ENCODE measurements at regions not wholly inside any gene's neighbourhood (a gene's known extent, or its start where the extent isn't known, plus 50 kb on each side); places are given as distances from the start of the nearest gene placed in this dataset.

DNA sequence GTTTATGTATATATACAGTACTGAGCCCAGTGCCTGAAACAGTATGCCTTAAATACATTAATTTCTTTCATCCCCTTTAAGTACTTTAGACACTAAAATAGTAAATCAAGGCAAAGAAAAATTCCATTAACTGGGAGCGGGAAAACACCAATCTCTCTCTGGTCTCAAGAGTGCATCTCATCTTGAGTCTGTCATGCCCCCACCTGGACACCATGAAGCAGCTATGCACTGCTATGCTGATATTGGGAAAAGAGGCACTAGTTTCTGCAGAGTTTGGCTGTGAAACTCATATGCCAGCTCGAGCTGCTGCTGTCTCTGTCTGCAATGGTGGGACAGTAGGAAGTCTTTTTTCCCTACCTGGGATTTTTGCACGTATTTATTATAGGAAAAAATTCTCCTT lies 754.4 kb upstream of the RAG2 start:
- intact Hi-C loops (cut with DNase I; ENCODE audit: low total_unique reads), result no loop called here
- no peak for DNase-seq
- TF ChIP-seq POLR2AphosphoS5 (IDR thresholded peaks at IDR 0.05) (no peak), CTCF (IDR thresholded peaks at IDR 0.05 in 8 of 11, conservative IDR thresholded peaks at IDR 0.05 in 3 of 11) (no peak), POLR2A (IDR thresholded peaks at IDR 0.05) (no peak)
- H3K36me3 ChIP-seq, result no peaks in the 10 kb centered on the region
- H3K27ac ChIP-seq, result no peak overlapping the region
- 68 to 79% (median 75%) methylated on average over 3 of the region's 3 CpGs for WGBS, 5 donors
- peaks cover 0 to 15% (median 3%) of the 10 kb centered on the region in 8 donors for H3K9me3 ChIP-seq
- H3K4me1 ChIP-seq, result no peaks in the 10 kb centered on the region
- H3K4me3 ChIP-seq, result no peak overlapping the region
- no peaks in the 10 kb centered on the region for H3K27me3 ChIP-seq (replicated peaks in 1 of 7)

- no peak for DNase-seq
- WGBS, 5 donors, result 61 to 75% (median 68%) methylated on average over 1 of the region's 1 CpG
These were observed 745.3 kb upstream of the RAG2 start for GRCh38 chr11:37343290-37343689.

DNA sequence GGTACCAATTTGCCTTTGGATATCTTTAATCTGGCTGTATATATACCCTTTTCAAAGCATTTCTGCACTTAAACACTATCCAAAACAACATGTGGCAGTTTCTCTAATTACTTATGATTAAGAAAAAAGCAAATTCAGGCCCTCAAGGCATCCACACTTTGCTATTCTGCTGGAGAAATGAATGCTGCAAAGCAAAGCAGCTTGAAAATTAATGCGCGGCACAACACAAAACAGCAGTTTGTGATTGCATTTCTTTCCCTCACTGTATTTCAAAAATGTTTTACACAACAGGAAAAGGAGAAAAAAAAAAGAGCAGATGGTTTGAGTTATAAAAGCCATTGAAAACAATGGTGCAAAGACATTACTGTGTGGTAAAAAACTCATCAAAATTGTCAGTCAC lies 738.4 kb upstream of the RAG2 start:
- intact Hi-C loops (cut with DNase I; ENCODE audit: low total_unique reads), result no loop called here
- Histone ChIP-seq H3K27me3 (replicated peaks in 1 of 7) (no peaks in the 10 kb centered on the region), H3K4me1 (no peaks in the 10 kb centered on the region), H3K27ac (no peak overlapping the region), H3K36me3 (no peaks in the 10 kb centered on the region), H3K9me3 (peaks cover 0 to 5% (median 0%) of the 10 kb centered on the region in 8 donors), H3K4me3 (no peak overlapping the region)
- 92 to 98% (median 96%) methylated on average over 2 of the region's 2 CpGs for WGBS, 5 donors
- no peak for DNase-seq
- TF ChIP-seq POLR2A (IDR thresholded peaks at IDR 0.05) (no peak), CTCF (IDR thresholded peaks at IDR 0.05 in 8 of 11, conservative IDR thresholded peaks at IDR 0.05 in 3 of 11) (no peak), POLR2AphosphoS5 (IDR thresholded peaks at IDR 0.05) (no peak)

More at GRCh38 chr11:37343290-37343689, 745.3 kb upstream of the RAG2 start:
- H3K4me1 ChIP-seq, result no peaks in the 10 kb centered on the region
- H3K27me3 ChIP-seq (replicated peaks in 1 of 7), result no peaks in the 10 kb centered on the region
- TF ChIP-seq POLR2AphosphoS5 (IDR thresholded peaks at IDR 0.05) (no peak), CTCF (IDR thresholded peaks at IDR 0.05 in 8 of 11, conservative IDR thresholded peaks at IDR 0.05 in 3 of 11) (no peak), POLR2A (IDR thresholded peaks at IDR 0.05) (no peak)
- H3K4me3 ChIP-seq, result no peak overlapping the region
- intact Hi-C loops (cut with DNase I; ENCODE audit: low total_unique reads), result no loop called here
- no peak overlapping the region for H3K27ac ChIP-seq
- no peaks in the 10 kb centered on the region for H3K9me3 ChIP-seq
- no peaks in the 10 kb centered on the region for H3K36me3 ChIP-seq

DNA sequence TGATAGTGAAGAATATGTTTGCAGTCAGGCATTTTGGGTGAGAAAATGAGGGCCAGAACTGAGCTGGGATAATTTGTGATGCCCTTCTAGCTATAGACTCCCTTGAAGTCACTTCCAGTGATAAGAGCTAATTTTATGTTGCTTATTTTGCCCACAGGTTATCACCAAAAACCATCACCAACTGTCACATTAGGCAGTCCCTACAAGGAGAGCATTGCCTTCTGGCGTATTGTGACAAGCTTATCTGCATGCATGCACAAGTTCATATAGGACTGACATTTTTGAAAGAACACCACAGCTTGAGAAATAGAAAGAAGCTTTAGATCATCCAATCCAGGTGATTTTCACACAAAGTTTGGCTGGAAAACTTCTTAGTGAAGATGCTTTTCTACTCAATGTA lies 735.3 kb upstream of the RAG2 start:
- H3K9me3 ChIP-seq, result peaks cover 0 to 5% (median 0%) of the 10 kb centered on the region in 8 donors
- intact Hi-C loops (cut with DNase I; ENCODE audit: low total_unique reads), result no loop called here
- H3K27ac ChIP-seq, result no peak overlapping the region
- TF ChIP-seq POLR2AphosphoS5 (IDR thresholded peaks at IDR 0.05), result no peak
- TF ChIP-seq POLR2A (IDR thresholded peaks at IDR 0.05), result no peak
- no peaks in the 10 kb centered on the region for H3K27me3 ChIP-seq (replicated peaks in 1 of 7)
- no peak for DNase-seq
- H3K36me3 ChIP-seq, result no peaks in the 10 kb centered on the region
- no peak overlapping the region for H3K4me3 ChIP-seq
- WGBS, 5 donors, result 78 to 100% (median 94%) methylated on average over 1 of the region's 1 CpG
- no peaks in the 10 kb centered on the region for H3K4me1 ChIP-seq

GRCh38 chr11:37323843-37324242 lies 725.8 kb upstream of the RAG2 start:
- intact Hi-C loops (cut with DNase I; ENCODE audit: low total_unique reads), result no loop called here
- Histone ChIP-seq H3K4me3 (no peak overlapping the region), H3K36me3 (no peaks in the 10 kb centered on the region), H3K27ac (no peak overlapping the region), H3K27me3 (replicated peaks in 1 of 7) (no peaks in the 10 kb centered on the region), H3K4me1 (no peaks in the 10 kb centered on the region), H3K9me3 (peaks cover 0 to 3% (median 0%) of the 10 kb centered on the region in 8 donors)
- no peak for TF ChIP-seq POLR2AphosphoS5 (IDR thresholded peaks at IDR 0.05)
- no peak for TF ChIP-seq POLR2A (IDR thresholded peaks at IDR 0.05)
- no peak for TF ChIP-seq CTCF (IDR thresholded peaks at IDR 0.05 in 8 of 11, conservative IDR thresholded peaks at IDR 0.05 in 3 of 11)
- DNase-seq, result no peak

Measured in spleen (tissue), 11 donors.